ENCODE measurements at regions not wholly inside any gene's neighbourhood (a gene's known extent, or its start where the extent isn't known, plus 50 kb on each side); places are given as distances from the start of the nearest gene placed in this dataset.
A peak's percentile ranks its signal among the peaks of the same experiment; 100 is the strongest.
"Not testable (repeated sequence)": the region's sequence is repeated elsewhere in the genome, so short reads cannot be mapped to it uniquely, and the experiment has no call there.

DNA sequence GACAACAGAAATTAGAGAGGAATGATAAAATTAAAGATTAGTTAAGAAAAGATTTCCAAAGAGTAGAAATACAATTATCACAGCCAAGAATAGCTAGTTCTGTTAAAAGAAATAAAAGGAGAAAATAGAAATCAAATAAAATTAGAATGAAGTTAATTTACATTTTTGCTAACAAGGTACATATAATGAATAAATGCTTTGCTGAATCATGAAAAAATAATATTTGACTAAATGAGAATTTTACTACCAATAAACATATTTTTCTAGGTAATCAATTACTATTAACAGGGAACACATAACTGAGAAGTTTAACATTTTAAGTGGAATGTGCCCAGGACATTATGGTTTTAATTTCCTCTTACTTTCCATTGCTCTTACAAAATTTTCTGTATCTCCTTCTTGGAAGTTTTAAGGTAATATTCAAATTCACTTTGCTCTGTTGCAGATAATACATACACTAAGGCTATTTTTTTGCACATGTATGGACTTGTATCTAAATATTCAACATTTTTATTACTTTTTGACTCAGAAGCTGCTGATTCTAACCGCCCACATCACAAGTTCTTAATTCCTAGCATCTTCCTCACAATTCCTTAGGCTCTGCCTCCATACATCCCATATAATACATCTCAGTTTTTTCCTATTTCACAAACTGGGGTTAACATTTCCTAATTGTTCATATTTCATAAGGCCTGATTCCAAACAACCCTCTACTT, 870.7 kb upstream of the INTU start:
- no peak for DNase-seq

DNA sequence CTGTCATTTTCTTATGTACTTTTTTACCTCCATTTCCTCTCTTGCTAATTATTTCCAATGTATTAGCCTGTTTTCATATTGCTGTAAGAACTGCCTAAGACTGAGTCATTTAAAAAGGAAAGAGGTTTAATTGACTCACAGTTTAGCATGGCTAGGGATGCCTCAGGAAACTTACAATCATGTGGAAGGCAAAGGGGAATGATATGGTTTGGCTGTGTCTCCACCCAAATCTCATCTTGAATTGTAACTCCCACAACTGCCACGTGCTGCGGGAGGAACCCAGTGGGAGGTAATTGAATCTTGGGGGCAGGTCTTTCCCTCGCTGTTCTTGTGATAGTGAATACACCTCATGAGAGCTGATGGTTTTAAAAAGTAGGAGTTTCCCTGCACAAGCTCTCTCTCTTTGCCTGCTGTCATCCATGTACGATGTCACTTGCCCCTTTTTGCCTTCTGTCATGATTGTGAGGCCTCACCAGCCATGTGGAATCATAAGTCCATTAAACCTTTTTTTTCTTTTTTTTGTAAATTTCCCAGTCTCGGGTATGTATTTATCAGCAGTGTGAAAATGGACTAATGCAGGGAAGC, 870.0 kb upstream of the INTU start:
- DNase-seq, result no peak

DNA sequence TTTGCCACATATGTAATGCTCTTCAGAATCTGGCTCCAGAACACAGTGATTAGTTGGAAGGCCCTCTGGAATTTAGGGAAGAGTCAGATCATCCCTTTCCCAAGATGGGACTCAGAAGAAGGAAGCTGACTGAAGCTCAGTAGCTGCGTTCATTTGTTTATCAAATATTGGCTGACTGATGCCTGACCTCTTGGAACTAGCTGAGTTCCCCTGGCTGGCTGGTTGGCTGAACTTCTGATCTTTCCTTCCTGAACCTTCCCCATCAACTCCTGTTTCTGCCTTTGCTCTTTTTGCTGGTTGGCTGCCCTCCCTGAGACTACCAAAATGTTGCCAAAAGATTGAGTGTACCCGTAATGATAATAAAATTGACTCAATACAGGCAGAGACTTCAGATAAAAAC, 866.5 kb upstream of the INTU start:
- no peak for DNase-seq

DNA sequence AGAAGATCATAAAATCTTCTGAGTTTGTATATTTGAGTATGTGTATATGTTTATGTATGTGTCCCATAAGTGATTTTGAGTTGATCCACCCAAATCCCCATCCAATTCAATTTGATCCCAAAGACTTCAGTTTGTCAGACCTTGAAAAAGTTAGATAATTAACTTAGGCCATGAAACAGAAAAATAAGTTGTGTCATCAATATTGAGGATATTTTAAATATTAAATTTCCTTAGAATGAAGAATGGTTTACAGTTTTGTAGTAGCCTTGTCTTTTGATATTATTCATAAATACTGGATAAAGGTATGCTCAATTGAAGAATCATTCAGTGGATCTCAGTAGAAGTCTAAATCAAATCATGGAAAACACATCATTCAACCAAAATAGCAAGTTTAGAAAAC, 864.4 kb upstream of the INTU start:
- DNase-seq, result no peak

DNA sequence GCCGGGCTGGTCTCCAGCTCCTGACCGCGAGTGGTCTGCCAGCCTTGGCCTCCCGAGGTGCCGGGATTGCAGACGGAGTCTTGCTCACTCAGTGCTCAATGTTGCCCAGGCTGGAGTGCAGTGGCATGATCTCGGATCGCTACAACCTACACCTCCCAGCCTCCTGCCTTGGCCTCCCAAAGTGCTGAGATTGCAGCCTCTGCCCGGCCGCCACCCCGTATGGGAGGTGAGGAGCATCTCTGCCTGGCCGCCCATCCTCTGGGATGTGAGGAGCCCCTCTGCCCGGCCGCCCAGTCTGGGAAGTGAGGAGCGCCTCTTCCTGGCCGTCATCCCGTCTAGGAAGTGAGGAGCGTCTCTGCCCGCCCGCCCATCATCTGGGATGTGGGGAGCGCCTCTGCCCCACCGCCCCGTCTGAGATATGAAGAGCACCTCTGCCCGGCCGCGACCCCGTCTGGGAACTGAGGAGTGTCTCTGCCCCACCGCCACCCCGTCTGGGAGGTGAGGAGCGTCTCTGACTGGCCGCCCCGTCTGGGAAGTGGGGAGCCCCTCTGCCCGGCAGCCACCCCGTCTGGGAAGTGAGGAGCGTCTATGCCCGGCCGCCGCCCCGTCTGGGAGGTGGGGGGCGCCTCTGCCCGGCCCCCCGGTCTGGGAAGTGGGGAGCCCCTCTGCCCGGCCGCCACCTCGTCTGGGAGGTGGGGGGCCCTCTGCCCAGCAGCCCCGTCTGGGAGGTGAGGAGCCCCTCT, 861.8 kb upstream of the INTU start:
- not testable (repeated sequence) for DNase-seq

DNA sequence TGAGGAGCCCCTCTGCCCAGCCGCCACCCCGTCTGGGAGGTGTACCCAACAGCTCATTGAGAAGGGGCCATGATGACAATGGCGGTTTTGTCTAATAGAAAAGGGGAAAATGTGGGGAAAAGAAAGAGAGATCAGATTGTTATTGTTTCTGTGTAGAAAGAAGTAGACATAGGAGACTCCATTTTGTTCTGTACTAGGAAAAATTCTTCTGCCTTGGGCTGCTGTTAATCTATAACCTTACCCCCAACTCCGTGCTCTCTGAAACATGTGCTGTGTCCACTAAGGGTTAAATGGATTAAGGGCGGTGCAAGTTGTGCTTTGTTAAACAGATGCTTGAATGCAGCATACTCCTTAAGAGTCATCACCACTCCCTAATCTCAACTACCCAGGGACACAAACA, 861.1 kb upstream of the INTU start:
- DNase-seq, result not testable (repeated sequence)

DNA sequence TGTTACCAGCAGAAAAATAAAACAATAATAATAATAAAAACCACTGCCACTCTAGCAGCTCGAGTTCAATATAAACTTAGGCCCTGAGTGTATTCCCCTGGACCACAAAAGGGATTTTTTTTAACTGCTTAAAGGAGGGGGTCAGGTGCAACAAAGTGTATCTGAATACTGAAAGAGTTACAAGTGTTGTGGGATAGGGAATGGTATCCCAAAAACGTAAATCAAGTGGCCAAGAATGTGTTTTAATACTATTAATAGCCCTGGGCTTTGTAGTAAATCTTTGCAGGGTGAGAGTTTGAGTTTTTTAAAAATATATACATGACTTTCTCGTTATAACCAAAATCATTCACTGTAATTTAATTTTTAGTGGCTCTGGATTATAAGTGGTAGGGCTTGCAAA, 860.1 kb upstream of the INTU start:
- DNase-seq, result no peak

DNA sequence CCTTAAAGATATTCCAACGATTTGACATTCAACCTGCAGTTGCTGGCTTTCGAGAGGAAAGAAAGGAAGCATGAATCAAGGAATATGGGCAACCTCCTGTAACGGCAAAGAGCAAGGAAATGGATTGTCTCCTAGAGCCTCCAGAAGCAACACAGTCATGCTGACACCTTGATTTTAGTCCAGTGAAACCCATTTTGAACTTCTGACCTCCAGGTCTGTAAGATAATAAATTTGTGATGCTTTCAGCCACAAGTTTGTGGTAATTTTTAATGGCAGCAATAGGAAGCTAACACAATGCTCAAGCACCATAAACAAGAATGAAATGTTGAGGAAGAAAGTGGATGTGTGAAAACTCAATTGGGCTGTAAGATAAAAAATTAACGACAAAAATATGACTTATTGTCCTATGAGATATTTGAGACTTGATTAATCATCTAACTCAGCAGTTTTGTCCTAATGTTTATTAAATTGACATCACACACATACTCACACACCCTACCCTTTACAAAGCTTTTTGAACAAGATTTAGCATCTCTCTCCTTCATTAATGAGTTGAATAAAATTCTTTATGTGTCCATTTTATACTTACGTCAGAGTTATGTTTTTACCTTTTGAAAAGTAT, 857.2 kb upstream of the INTU start:
- no peak for DNase-seq

DNA sequence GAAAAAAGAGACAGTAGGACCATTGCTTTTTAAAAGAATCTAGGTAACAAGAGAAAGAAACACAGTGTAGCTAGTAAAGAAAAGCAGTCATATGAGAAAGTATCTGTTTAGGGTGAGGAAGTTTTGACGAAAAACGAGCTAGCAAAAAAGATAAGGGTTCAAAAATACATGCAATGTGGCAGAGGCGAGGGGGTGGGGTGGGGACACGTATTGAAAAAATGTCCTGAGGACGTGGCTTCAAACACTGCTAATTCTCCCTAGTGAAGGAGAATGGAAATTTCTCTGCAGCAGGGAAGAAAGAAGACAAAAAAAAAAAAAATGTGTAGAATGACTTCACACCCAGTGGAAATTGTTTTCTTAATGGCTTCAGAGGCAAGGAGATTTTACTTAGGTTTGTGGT, 856.4 kb upstream of the INTU start:
- no peak for DNase-seq

DNA sequence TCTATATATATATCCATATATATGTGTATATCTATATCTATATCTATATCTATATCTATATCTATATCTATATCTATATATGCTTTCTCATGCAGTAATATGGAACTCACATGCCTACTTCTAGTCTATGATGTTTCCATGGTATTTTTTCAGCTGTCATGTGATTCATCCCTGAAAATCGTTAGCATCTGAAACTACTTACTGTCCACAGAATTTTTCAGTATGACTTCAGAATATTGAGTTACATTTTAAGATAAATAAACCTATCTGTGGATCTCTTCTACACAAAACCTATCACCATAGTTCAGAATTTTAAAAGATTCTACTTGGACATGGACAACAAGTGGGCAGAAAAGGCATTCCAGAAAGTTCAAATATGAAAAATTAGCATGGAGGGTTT, 855.1 kb upstream of the INTU start:
- no peak for DNase-seq

DNA sequence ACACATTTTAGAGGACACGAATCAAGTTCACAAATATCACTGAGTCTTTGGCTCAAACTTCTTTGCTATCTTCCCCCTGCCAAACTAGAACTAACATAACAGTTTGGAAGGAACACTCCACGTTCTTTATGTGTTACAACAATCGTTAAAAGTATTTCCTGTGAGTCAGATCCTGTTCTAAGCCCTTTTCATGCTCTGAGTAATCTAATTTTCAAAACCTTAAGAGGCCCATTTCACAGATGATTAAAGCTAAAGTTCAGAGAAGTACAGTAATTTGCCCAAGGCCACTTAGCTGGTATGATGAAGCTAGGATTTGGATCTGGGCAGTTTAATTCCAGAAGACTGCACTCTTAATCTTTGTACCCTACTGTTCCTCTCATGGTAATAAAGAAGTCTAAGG, 854.4 kb upstream of the INTU start:
- DNase-seq, result peak; percentile 32 to 41

DNA sequence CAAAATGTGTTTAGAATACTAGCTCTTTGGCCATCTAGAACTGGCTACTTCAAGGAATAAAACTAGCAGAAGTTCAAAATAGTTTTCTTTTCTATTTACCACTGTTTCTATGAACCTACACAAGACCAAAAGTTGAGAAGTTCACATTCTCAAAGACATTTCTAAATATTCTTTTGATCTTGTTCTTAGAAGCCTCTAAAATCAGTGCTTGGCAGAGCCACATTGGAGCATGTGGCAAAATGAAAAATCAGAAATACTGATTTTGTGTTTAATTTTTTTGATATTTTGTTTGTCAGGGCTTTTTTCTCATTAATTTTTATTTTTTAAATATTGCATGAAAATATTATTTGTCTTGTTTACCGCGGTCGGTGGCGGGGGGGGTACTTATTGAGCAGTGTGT, 853.8 kb upstream of the INTU start:
- DNase-seq, result no peak

DNA sequence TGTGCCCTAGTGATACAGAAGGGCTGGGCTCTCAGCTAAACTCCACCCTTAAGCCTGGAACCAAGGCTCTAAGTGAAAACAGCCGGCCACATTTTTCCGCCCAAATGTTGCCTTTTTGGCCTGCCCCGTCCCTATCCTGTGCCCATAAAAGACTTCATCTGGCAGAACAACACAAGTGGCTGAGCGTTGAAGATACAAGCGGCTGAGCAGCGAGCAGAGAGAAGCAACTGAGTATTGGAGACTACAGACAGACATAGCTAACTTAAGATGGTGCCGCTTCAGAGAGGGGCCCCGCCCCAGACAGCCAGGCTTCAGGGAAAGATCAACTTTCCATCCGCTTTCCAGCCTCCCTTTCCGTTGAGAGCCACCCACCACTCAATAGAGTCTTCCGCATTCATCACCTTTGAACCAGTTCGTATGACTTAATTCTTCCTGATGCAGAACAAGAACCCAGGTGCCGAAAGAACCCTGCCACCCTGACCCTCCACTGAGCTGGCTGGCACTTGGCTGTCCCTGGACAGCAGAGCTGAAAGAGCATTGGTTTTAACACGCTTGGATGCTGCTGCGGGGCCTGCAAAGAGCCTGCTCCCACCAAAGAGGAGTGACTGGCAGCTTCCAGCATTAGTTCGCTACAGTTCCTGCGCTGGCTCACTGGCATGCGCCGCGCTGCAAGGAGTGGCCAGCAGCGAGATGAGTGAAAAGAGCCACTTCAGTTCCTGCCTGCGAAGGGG, 853.2 kb upstream of the INTU start:
- no peak for DNase-seq

DNA sequence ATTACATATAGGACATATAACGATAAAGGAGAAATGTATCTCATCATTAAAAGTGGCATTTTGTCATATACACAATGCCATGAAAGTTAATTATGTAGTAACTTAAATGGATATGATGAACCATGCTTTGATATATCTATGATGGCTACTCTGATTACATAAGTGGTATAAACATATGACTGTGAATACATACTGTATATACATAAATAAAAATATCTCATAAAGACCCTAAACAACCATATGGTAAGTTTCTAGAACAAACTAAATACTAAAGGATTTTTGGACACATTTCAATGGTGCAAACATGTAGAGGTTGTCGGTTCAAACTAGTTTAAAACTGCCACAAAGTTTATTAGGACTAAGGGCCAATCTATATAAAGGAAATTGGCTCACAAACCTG, 849.6 kb upstream of the INTU start:
- no peak for DNase-seq

DNA sequence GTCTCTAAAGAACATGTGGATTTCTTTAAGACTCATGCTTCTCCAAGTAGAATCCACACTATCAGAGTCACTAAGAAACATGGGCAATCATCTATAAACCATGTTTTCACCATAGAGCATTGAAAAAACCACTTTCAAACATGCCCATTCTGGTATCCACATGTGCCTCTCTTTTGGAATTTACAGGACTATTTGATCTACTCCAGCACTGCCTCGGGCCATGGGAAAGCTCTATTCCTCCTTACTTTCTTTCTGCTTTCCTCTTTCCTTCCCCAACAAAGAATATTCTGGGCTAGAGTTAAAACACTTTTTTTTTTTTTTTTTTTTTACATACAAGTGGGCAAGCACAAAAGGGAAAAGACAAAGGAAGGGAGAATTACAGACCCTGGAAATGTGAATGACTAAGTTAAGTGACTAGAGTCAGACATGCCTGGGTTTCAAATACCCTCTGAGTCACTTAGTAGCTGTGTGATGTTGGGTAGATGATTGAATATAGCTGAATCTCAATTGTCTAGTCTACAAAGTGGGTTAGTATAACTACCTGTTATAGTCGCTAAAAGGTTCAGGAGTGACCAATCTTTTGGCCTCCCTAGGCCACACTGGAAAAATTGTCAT, 847.7 kb upstream of the INTU start:
- no peak for DNase-seq

DNA sequence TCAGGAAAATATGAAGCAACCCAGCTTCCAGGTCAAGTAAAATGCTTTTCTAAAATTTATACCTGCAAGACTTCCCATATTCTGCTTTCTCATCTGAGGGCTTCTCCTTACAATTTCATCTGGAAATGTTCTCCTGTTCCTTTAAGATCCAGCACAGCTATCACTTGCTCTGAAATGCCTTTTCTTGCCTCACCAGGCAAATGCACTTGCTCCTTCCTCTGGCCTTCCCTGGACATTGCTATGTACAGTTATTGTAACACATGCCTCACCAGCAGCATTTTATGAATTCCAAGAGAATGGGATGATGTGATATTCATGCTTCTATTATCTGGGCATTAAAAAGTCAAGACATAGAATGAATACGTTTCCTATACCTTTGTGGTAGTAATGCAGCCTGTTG, 842.1 kb upstream of the INTU start:
- no peak for DNase-seq

DNA sequence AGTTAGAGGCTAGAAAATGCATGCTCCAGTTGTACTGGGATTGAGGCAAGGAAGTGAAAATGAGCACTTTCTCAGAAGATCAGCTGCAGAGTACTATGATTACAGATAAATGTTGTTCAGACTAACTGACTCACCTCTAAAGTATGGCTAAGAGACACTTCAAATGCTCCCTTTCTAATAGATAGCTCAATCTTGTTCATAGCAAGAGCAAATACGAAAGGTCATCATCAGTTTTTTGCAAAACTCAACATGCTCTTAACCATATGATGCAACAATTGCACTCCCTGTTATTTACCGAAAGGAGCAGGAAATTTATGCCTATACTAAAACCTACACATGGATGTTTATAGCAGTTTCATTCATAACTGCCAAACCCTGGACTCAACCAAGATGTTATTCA, 838.4 kb upstream of the INTU start:
- no peak for DNase-seq

DNA sequence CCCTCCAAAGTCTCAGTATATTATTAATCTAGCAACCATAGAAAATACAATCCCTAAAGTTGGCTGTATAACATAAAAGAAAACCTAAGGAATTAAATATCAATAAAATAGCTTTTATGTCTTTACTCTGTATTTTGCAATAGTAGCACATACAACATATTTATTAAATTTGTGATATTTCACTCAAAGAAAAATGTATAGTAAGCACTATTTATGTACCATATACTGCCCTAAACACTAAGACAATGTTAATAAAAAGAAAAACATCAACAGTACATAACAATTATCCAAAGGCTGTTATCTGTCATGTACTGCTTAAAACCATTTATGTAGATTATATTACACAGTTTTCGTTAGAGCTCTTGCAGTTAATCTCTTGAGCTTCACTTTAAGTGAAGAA, 834.5 kb upstream of the INTU start:
- no peak for DNase-seq

DNA sequence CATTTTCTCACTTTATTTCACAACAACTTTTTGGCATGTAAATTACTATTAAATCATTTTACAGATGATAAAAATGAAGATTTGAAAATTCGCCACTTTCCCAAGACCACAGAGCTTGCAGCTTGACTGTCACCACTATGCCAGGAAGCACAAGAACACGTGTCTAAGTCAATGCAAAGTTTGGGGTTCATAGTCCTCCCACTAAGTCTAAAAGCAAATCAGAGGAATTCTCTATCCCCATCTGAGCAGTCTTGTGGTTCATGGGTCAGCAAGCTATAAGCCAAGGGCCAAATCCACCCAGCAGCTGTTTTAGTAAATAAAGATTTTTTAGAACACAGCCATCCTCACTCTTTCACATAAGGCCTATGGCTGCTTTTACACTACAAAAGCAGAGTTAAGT, 833.3 kb upstream of the INTU start:
- no peak for DNase-seq

DNA sequence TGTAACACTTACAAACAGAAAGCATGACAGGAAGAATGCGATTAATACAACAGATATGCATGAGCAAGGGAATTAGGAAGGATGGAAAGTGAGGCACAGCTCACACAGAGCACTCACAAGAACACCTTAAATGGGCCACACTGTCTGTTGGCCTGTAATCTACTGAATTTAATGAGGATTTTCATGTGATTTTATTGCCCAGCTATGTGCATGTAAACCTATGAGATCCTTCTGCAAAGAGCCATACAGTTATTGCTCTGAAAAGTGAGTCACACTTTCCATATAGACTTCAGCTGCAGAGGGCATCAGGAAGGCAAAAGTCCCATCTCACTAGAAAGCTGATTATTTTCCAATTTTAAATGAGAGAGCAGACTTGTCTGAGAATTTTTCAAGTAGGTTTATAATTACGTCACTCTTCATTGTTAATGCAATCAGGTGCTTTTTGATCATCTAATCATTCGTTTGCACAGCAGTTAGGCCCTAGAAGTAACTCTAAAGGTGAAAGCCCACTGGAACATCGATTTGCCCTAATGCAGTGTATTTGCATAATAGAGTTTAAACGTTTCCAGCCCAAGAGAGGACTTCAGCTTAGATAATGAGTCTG, 832.7 kb upstream of the INTU start:
- DNase-seq, result no peak

DNA sequence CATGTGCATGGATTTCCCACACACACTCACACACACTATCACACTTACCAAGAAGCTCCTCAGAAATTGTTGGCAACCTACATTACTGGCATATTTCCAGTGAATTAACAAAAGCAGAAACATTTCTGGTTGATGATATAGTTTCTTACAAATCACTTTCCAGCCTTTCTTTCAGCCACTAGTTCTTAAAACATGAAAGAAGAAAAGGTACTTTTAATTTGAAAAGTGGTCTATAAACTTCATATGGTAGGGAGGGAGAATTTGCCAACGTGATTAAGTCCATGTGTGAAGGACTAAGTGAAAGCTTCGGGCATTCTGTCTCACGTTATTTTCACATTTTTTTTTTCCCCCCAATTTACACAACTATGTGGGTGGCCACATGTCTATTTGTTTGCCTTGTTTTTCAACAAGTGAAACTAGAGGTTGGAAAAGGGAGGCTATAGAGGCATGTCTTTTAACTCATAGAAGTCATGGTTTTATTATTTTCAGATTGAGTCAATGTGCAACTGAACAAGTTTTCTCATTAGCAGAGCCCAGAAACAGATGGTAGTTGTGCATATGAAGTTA, 832.1 kb upstream of the INTU start:
- DNase-seq, result no peak

DNA sequence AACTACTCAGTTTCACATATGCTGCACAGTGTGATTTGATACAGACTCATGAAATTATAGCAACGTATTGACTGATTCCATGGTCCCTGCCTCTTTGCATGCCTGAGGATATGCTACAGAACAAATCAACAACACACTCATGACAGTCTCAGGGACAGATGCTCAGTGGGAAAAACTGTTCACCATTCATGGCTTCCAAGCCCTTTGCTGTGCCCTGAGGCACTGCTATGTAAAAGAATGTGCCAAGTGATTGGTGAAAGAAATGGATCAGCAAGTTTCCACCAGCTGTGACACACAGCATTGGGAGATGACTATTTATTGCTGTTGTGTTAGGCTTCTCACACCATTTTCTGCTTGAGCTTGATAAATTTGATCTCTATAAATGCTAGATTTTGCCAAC, 825.6 kb upstream of the INTU start:
- no peak for DNase-seq

Measured in Kasumi-1 (cell line).